WI38 (cell line): ENCODE measurements at regions not wholly inside any gene's neighbourhood (a gene's known extent, or its start where the extent isn't known, plus 50 kb on each side); places are given as distances from the start of the nearest gene placed in this dataset.

Experiments
- H3K4me3 ChIP-seq: 2 replicates; pipeline ENCODE4 v1.5.1; 2011; ENCODE audit warnings: low read depth, mild to moderate bottlenecking, control low read depth, low read length
- TF ChIP-seq, protein P1 (sequence below): IDR thresholded peaks from 2 replicates; pipeline ENCODE4 v1.5.1; 2012; ENCODE audit warnings: low read depth, mild to moderate bottlenecking, control low read depth, low read length

DNA sequence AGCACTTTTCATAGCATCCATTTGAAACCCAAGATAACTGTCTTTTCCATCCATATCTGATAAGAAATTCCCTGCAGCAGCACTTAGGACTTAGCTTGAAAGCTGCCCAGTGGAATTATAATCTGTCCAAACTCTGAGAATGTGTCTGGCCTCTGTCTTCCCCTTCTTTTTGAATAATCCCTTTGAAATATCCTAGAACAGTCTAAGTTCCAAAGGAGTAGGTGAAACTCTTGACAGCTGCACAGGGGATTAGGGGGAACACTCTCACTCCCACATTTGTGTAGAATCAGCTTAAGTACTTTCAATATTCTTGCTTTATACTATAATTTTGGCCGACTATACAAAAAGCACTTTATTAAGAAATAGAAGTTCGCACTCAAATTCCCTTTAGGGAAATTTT is 157.7 kb downstream of the PAPSS1 start:
- H3K4me3 ChIP-seq, result no peak overlapping the region
- TF ChIP-seq, protein P1, sequence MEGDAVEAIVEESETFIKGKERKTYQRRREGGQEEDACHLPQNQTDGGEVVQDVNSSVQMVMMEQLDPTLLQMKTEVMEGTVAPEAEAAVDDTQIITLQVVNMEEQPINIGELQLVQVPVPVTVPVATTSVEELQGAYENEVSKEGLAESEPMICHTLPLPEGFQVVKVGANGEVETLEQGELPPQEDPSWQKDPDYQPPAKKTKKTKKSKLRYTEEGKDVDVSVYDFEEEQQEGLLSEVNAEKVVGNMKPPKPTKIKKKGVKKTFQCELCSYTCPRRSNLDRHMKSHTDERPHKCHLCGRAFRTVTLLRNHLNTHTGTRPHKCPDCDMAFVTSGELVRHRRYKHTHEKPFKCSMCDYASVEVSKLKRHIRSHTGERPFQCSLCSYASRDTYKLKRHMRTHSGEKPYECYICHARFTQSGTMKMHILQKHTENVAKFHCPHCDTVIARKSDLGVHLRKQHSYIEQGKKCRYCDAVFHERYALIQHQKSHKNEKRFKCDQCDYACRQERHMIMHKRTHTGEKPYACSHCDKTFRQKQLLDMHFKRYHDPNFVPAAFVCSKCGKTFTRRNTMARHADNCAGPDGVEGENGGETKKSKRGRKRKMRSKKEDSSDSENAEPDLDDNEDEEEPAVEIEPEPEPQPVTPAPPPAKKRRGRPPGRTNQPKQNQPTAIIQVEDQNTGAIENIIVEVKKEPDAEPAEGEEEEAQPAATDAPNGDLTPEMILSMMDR, result no peak

DNA sequence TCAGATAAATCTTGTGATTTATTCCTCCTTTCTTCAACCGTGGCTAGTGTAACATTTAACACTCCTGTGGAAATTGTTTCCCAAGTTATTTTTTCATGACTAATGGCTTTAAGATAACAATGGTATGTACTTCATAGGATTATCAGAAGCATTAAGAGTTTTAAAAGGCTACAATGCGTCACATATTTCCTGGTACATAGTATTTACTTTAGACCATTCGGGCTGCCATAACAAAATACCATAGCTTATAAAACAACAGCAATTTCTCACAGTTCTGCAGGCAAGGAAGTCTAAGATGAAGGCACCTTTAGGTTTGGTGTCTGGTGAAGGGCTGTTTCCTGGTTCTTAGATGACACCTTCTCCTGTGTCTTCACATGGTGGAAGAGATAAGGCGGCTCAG is 158.6 kb downstream of the PAPSS1 start:
- TF ChIP-seq, protein P1, result no peak
- no peak overlapping the region for H3K4me3 ChIP-seq

DNA sequence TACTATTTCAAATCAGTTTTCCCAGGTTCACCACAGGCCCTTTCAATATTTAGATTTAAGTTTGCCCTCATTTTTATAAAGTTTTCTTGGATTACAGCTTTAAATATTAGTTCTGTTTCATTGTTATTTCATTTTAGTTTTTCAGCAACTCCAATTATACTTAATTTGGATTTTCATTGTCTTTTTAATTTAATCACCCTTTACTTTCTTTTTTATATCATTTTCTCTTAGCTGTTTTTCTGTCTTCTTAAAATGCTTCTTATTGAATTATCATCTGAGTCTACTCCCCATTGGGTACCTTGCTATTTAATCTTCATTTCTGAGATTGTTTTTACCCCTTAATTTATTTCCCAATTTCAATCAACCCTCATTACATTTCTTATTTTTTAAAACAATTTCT is 160.4 kb downstream of the PAPSS1 start:
- H3K4me3 ChIP-seq, result no peak overlapping the region
- TF ChIP-seq, protein P1, result no peak

DNA sequence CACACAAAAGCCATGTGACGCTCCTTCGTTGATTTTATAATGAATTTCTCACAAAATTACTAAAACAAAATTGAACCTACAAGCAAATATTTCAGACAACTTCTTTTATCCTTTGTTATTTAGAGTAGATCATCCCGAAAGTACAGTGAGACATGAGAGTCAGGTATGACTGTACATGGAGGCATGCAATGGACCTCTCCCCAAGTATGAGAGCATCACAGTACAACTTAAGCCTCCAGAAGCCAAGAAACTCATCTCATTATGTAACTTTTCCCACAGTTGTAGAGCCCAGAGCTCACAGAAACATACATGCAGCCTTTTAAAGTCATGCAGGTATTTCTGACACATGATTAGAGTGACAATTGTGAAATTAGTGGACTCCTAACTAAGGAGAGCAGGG is 167.7 kb downstream of the PAPSS1 start:
- no peak overlapping the region for H3K4me3 ChIP-seq
- TF ChIP-seq, protein P1, result no peak

DNA sequence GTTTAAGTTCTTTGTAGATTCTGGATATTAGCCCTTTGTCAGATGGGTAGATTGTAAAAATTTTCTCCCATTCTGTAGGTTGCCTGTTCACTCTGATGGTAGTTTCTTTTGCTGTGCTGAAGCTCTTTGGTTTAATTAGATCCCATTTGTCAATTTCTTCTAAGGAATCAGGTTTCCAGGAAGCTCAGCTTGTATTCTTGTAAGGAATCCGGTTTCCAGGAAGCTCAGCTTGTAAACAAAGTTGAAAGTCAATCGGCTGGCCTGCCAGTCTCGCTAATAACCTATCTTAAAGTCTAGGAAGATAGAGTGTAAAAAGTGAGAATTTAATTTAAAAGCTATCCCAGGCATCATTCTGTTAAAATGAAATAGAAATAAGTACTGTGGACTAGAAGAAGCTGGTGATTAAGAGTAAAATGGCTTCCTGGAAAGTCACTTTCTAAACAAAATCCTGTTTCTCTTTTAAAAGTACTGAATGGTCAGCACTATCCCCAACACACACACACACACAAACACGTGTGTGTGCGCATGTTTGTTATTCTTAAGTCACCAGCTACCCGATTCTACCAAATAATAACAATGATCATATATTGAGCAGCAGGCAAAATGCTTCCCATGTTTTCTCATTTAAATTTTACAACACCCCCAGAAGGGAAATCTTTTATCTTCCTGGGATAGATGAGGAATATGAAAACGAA is 171.7 kb downstream of the PAPSS1 start:
- TF ChIP-seq, protein P1, result no peak

DNA sequence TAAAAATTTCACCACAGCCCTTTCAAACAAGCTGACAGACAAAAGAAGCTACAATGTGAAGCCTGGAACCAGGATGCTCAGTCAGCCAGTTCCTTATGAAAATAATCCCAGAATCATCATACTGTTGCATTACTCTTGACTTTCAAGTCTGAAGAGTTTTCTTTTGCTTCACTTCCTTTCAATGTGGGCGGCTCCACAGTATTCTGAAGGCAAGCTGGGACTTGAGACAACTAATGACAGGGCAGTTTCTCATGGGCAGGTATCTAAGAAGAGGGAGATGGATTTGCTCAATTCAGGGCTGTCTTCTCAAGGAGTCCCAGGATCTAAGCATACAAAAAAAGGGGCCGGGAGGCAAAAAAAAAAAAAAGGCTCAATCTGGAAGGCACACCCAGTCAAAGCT is 173.4 kb downstream of the PAPSS1 start:
- TF ChIP-seq, protein P1, result no peak
- H3K4me3 ChIP-seq, result no peak overlapping the region

More for the DNA sequence above, 171.7 kb downstream of the PAPSS1 start:
- no peak overlapping the region for H3K4me3 ChIP-seq

DNA sequence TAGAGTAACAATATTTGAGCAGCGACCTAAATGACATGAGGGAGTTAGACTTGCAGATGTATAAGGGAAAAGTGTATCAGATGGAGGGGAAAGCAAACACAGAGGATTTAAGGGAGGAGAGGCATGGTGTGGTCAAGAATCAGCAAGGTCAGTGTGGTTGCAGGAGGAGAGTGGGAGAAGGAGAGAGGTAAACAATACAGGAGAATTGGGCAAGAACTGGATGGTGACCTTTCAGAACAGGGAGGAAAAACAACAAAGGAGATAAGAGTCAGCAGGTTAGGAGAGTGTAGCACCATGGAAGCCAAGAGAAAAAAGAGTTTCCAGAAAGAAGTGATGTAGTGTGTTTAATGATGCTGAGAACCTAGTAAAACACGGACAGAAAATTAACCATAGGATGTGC is 178.5 kb downstream of the PAPSS1 start:
- TF ChIP-seq, protein P1, result no peak
- no peak overlapping the region for H3K4me3 ChIP-seq
